NCI-H345 treated with DMSO at 0.1 percent for 48 hours (cell line): ENCODE measurements at regions not wholly inside any gene's neighbourhood (a gene's known extent, or its start where the extent isn't known, plus 50 kb on each side); places are given as distances from the start of the nearest gene placed in this dataset.
"Not testable (repeated sequence)": the region's sequence is repeated elsewhere in the genome, so short reads cannot be mapped to it uniquely, and the experiment has no call there.

Experiments used
- DNase-seq: peaks from one replicate; lab custom pipeline; 2025; ENCODE audit not compliant: unreplicated experiment; lab: John Stamatoyannopoulos, UW

- no peak for DNase-seq
Measured at GRCh38 chr6:134619789-134620188, 301.9 kb upstream of the SGK1 start.

GRCh38 chr6:134619077-134619476 is 301.2 kb upstream of the SGK1 start:
- no peak for DNase-seq

GRCh38 chr6:134614606-134615485 is 296.9 kb upstream of the SGK1 start:
- DNase-seq = no peak

GRCh38 chr6:134612128-134612527 is 294.2 kb upstream of the SGK1 start:
- DNase-seq = not testable (repeated sequence)

GRCh38 chr6:134610411-134610810 is 292.5 kb upstream of the SGK1 start:
- DNase-seq = no peak

GRCh38 chr6:134609716-134610261 is 291.9 kb upstream of the SGK1 start:
- DNase-seq = no peak

- DNase-seq = no peak
Measured at GRCh38 chr6:134607411-134607810, 289.5 kb upstream of the SGK1 start.

GRCh38 chr6:134605034-134605433 is 287.1 kb upstream of the SGK1 start:
- DNase-seq = no peak

GRCh38 chr6:134604014-134604676 is 286.2 kb upstream of the SGK1 start:
- no peak for DNase-seq

- no peak for DNase-seq
Measured at GRCh38 chr6:134603561-134603960, 285.6 kb upstream of the SGK1 start.

- DNase-seq = peak; percentile 8
Measured at GRCh38 chr6:134602123-134602522, 284.2 kb upstream of the SGK1 start.

GRCh38 chr6:134600671-134601070 is 282.8 kb upstream of the SGK1 start:
- no peak for DNase-seq

- DNase-seq = no peak
Measured at GRCh38 chr6:134599079-134599478, 281.2 kb upstream of the SGK1 start.

GRCh38 chr6:134596191-134596590 is 278.3 kb upstream of the SGK1 start:
- DNase-seq = no peak

GRCh38 chr6:134594881-134595280 is 277.0 kb upstream of the SGK1 start:
- no peak for DNase-seq

- DNase-seq = no peak
Measured at GRCh38 chr6:134593887-134594286, 276.0 kb upstream of the SGK1 start.

GRCh38 chr6:134593442-134593841 is 275.5 kb upstream of the SGK1 start:
- DNase-seq = no peak

GRCh38 chr6:134593024-134593423 is 275.1 kb upstream of the SGK1 start:
- DNase-seq = no peak

- DNase-seq = no peak
Measured at GRCh38 chr6:134590449-134590848, 272.5 kb upstream of the SGK1 start.

- no peak for DNase-seq
Measured at GRCh38 chr6:134590004-134590403, 272.1 kb upstream of the SGK1 start.

GRCh38 chr6:134589512-134589911 is 271.6 kb upstream of the SGK1 start:
- DNase-seq = no peak

GRCh38 chr6:134588267-134588666 is 270.4 kb upstream of the SGK1 start:
- DNase-seq = no peak
